Pulmonary artery endothelial cell (primary cell): ENCODE measurements at regions not wholly inside any gene's neighbourhood (a gene's known extent, or its start where the extent isn't known, plus 50 kb on each side); places are given as distances from the start of the nearest gene placed in this dataset.
A peak's percentile ranks its signal among the peaks of the same experiment; 100 is the strongest.
"Not testable (repeated sequence)": the region's sequence is repeated elsewhere in the genome, so short reads cannot be mapped to it uniquely, and the experiment has no call there.

Experiments
- DNase-seq: peaks from one replicate; pipeline ENCODE4 v3.0.0-alpha.2; 2011; ENCODE audit warnings: low read depth, low spot score

GRCh38 chr1:101410048-101410878 is 173.4 kb downstream of the S1PR1 start:
- peak; percentile 73 for DNase-seq

GRCh38 chr1:101420406-101420805 is 183.6 kb downstream of the S1PR1 start:
- DNase-seq: no peak

GRCh38 chr1:101428083-101428482 is 191.3 kb downstream of the S1PR1 start:
- DNase-seq: not testable (repeated sequence)

GRCh38 chr1:101428562-101428961 is 191.7 kb downstream of the S1PR1 start:
- DNase-seq: no peak

DNA sequence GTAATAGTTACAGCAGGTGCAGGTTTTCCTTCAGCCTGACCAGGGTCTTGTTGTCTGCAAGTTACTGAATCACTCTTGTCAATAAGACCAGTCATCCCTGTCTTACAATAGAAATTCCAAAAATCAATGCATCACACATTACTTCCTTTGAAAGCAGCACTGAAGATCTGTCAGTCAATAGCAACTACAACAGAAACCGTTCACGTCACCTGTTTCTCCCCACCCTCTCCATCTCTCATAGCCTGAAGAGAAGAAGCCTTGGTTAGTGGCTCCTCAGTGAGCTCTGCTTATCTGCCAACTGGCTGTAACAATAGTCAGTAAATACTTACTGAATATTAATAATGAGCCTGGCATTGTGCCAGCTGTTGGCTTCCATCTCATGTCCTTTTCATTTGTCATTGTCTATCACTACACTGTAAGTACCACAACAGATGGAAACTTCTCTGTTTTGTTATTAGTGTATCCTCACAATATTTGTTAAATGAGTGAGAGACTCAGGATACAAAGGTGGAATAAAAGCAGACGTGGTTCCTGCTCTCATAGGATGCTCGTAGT is 195.2 kb downstream of the S1PR1 start:
- DNase-seq: no peak

DNA sequence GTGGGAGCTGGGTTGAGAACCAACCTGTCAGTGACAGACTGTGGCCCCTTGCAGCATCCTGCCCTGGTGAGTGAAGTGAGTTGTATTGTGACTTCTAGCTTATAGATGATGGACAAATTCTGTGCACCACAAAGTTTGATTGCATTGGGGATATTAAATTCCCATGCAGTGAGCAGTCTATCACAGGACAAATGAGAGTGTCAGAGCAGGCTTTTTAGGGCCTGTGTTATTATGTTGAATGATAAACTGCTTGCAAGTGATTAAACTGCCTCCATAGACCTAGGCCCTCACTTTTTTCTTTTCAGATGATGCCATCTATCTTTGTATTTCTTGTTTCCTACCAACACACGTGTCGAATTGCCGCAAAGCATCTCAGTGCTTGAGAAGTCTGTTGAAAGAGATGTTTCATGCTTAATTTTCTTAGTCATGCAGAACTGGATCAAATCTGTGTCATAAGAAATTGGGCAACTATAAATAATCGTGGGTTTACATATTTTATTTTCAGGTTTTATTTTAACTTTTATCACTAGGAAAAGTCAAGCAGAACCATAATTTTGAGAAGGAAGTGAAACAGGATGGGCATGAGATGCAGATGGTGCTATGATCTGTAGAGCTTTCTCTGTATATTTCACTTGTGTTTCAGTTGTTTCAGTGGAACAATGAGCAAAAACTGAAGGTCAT is 199.2 kb downstream of the S1PR1 start:
- DNase-seq: no peak

GRCh38 chr1:101437800-101438199 is 201.0 kb downstream of the S1PR1 start:
- no peak for DNase-seq

- peak; percentile 2 for DNase-seq
Measured at GRCh38 chr1:101438359-101438758, 201.5 kb downstream of the S1PR1 start.

- no peak for DNase-seq
Measured at GRCh38 chr1:101440485-101440884, 203.7 kb downstream of the S1PR1 start.

GRCh38 chr1:101444381-101444780 is 207.6 kb downstream of the S1PR1 start:
- no peak for DNase-seq

- DNase-seq: no peak
Measured at GRCh38 chr1:101444873-101445618, 208.2 kb downstream of the S1PR1 start.

DNA sequence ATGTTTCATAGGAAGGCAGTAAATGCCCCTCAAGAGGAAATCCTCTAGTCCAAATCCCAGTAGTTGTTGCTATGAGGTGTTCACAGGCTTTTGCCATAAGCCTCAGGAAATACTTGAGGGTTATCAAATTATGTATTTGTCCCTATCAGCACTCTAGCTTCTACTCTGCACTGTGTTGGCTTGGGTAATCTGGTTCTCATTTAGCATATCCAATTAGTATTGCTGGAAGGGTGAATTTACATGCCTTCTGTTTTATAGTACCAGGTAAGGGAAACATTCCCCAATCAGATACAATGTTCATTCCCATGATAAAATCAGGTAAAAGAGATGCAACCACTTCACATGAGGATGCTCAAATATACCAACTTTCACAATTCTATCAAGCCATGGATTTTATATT is 211.2 kb downstream of the S1PR1 start:
- DNase-seq: no peak

GRCh38 chr1:101450691-101451090 is 213.9 kb downstream of the S1PR1 start:
- DNase-seq: not testable (repeated sequence)

- DNase-seq: no peak
Measured at GRCh38 chr1:101451888-101452287, 215.1 kb downstream of the S1PR1 start.

DNA sequence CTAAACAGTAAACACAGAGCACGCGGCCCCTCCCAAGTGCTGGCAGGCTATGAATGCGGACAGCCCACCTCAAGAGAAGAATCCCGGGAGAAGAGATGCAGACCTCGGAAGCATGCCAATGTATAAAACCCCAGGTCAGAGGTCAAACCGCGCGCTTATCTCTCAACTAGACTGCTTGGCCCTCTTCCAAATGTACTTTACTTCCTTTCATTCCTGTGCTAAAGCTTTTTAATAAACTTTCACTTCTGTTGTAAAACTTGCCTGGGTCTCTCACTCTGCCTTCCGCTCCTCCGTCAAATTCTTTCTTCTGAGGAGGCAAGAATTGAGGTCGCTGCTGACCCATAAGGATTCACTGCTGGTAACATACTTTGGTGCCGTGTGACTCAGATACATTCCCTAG is 216.0 kb downstream of the S1PR1 start:
- DNase-seq: no peak

GRCh38 chr1:101453844-101454243 is 217.0 kb downstream of the S1PR1 start:
- no peak for DNase-seq

DNA sequence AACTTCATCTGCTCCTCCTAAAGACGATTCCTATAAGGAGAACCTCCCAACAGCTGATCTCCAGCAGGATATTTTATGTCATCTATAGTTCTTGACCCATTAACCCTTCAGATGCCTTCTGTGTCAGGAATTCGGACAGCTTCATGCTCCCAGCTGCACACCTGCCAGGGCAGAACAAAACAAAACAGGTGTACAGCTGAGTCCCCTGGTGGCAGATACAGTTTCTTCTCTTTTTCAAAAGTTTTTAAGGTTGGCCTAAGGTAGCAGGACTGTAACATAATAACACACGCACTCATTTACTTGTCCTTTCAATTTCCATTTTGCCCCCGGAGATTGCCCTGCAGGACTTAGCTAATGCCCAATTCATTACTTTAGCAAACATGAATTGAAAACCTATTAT is 218.3 kb downstream of the S1PR1 start:
- no peak for DNase-seq

- no peak for DNase-seq
Measured at GRCh38 chr1:101460739-101461138, 223.9 kb downstream of the S1PR1 start.

DNA sequence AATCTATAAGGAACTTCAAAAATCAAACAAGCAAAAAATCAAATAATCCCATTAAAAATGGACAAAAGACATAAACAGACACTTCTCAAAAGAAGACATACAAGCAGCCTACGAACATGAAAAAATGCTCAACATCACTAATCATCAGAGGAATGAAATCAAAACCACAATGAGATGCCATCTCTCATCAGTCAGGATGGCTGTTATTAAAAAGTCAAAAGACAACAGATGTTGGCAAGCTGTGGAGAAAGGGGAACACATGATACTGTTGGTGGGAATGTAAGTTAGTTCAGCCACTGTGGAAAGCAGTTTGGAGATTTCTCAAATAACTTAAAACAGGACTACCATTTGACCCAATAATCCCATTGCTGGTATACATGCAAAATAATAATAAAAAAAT is 226.4 kb downstream of the S1PR1 start:
- no peak for DNase-seq

- no peak for DNase-seq
Measured at GRCh38 chr1:101465941-101466340, 229.1 kb downstream of the S1PR1 start.

GRCh38 chr1:101474039-101474665 is 237.3 kb downstream of the S1PR1 start:
- no peak for DNase-seq
